HuH-7.5 (cell line): ENCODE measurements at regions not wholly inside any gene's neighbourhood (a gene's known extent, or its start where the extent isn't known, plus 50 kb on each side); places are given as distances from the start of the nearest gene placed in this dataset.

Source experiments
- DNase-seq: peaks from one replicate; pipeline ENCODE4 v3.0.0; 2011; ENCODE audit warnings: low spot score

- peak; percentile 36 for DNase-seq
Measured at GRCh38 chr6:99868074-99868702, 125.8 kb downstream of the MCHR2 start.
